ENCODE measurements at regions not wholly inside any gene's neighbourhood (a gene's known extent, or its start where the extent isn't known, plus 50 kb on each side); places are given as distances from the start of the nearest gene placed in this dataset.

- TF ChIP-seq CTCF (IDR thresholded peaks at IDR 0.05; ENCODE audit: low read depth, low read length, poor library complexity, severe bottlenecking), result no peak
- no peak for TF ChIP-seq EZH2phosphoT487 (IDR thresholded peaks at IDR 0.05; ENCODE audit: borderline replicate concordance, low read length)
Observed at GRCh38 chr2:5588601-5589000, 103.6 kb upstream of the SOX11 start.
